Coronary artery (tissue), 2 donors: ENCODE measurements at regions not wholly inside any gene's neighbourhood (a gene's known extent, or its start where the extent isn't known, plus 50 kb on each side); places are given as distances from the start of the nearest gene placed in this dataset.

Experiments
- DNase-seq: peaks from one replicate; pipeline ENCODE4 v3.0.0-alpha.2; 2017; ENCODE audit warnings: low spot score
- H3K27ac ChIP-seq, 2 donors: fragments of 200-600 bp; sonication (generic); one replicate each; pipeline ENCODE4 v1.5.1; 2016 to 2019
- H3K4me3 ChIP-seq: fragments of 200-600 bp; sonication (generic); 2 replicates; pipeline ENCODE4 v1.5.1; 2016; ENCODE audit warnings: mild to moderate bottlenecking, moderate library complexity
- TF ChIP-seq, protein P1 (sequence below): fragments of 200-600 bp; sonication (generic); IDR thresholded peaks from one replicate; pipeline ENCODE4 v1.5.1; 2019; ENCODE audit warnings: antibody characterized with exemption

DNA sequence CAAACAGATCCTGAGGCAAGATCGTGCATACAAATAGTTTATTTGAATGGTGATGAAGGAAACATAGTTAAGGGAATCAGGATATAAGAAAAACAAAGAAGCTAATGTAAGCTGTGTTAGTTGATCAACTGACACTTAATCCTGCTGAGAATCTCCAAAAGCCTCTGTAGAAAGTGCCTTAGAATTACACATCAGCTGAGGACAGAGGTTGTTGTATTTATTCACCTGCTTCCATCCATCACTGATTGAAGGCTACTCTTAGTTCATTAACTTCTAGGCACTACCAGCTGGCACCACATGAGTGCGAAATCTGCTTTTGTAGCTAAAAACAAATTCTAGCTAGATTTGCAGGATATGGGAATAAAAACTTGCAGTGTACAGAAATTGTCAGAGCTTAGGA, 1082.0 kb upstream of the CNTN5 start:
- H3K27ac ChIP-seq, result no peak overlapping the region
- TF ChIP-seq, protein P1, sequence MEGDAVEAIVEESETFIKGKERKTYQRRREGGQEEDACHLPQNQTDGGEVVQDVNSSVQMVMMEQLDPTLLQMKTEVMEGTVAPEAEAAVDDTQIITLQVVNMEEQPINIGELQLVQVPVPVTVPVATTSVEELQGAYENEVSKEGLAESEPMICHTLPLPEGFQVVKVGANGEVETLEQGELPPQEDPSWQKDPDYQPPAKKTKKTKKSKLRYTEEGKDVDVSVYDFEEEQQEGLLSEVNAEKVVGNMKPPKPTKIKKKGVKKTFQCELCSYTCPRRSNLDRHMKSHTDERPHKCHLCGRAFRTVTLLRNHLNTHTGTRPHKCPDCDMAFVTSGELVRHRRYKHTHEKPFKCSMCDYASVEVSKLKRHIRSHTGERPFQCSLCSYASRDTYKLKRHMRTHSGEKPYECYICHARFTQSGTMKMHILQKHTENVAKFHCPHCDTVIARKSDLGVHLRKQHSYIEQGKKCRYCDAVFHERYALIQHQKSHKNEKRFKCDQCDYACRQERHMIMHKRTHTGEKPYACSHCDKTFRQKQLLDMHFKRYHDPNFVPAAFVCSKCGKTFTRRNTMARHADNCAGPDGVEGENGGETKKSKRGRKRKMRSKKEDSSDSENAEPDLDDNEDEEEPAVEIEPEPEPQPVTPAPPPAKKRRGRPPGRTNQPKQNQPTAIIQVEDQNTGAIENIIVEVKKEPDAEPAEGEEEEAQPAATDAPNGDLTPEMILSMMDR, result no peak
- no peak for DNase-seq
- H3K4me3 ChIP-seq, result no peak overlapping the region

DNA sequence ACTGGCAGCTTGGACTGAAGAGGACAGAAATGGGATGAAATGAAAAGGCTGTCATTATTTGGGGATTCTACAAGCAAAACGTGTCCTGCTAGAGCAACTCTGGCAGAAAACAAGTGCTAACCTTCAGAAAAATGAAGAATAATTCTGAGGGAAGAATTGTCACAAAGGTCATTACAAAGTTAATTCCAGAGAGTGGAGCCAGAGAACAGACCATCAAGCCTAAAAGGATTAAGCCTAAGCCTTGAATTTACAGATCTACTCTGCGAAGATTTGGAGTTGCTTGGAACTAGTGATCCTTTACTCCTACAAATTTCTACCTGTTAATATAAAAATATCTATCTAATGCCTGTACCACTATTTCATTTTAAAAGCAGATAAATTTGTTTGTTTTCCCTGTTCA, 1077.3 kb upstream of the CNTN5 start:
- DNase-seq, result no peak
- no peak overlapping the region for H3K27ac ChIP-seq
- TF ChIP-seq, protein P1, result no peak
- H3K4me3 ChIP-seq, result no peak overlapping the region

DNA sequence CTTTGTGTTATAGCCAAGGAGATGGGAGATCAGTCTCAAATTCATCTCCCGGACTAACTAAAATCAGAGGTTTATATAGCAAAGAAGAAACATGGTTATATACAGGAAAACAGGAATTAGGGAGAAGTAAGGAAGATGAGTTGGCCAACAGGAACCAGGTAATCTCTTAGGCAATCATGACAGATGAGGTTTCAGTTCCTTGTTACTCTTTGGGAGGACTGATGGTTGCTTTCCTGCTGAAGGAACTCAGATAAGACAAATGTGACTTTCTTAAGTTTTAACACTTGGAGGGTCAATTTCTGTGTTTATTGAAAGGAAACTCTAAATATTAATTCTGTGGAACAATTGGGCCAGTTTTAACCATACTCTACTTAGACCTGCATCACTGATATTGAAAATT, 1072.0 kb upstream of the CNTN5 start:
- Histone ChIP-seq H3K4me3 (no peak overlapping the region), H3K27ac (no peak overlapping the region)
- TF ChIP-seq, protein P1, result no peak
- DNase-seq, result no peak

DNA sequence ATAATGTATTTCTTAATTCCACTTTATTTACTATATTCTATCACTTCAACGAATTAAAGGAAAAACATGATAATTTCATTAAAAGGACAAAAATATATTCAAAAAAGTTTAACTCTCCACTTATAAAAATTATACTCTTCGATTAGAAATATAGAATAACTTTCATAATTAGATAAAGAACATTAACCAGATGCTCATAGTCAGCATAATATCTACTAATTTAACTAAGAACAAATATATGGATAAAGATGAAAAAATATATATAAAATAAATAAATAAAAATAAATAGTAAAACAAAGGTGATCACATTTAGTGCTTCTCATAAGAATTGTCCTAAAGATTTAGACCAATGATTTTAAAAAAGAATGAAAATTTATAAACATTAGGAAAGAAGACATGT, 1065.2 kb upstream of the CNTN5 start:
- DNase-seq, result no peak
- no peak overlapping the region for H3K4me3 ChIP-seq
- no peak overlapping the region for H3K27ac ChIP-seq
- TF ChIP-seq, protein P1, result no peak

DNA sequence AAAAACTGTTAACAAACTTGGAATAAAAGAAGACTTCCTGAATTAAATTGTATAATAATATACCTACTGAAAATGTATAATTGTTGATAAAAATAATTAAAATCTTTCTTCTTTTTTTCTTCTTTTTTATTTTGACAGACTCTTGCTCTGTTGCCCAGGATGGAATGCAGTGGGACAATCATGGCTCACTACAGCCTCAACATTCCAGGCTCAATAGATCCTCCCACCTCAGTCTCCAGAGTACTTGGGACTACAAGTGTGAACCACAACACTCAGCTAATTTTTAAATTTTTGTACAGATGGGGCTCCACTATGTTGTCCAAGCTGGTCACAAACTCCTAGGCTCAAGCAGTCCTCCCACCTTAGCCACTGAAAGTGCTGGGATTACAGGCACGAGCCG, 1063.8 kb upstream of the CNTN5 start:
- no peak for DNase-seq
- H3K27ac ChIP-seq, result no peak overlapping the region
- TF ChIP-seq, protein P1, result no peak
- no peak overlapping the region for H3K4me3 ChIP-seq

DNA sequence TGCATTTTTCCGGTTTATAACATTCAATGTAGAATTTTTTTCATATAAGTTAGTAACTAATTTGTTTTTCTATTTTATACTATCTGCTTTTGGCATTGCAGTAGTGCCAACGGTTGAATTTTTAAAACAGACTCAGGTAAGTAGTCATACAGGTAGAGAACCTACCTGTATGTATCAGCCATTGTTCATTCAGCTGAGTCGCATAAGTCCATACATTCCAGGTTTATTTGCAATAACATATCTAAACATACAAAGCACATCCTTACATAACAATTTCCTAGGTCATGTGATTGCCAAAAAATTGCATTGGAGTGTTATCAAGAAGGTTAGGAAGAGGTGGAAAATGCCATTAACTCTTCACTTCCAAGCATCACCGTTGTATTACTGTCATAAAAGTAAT, 1059.3 kb upstream of the CNTN5 start:
- Histone ChIP-seq H3K4me3 (no peak overlapping the region), H3K27ac (no peak overlapping the region)
- TF ChIP-seq, protein P1, result no peak
- DNase-seq, result no peak

DNA sequence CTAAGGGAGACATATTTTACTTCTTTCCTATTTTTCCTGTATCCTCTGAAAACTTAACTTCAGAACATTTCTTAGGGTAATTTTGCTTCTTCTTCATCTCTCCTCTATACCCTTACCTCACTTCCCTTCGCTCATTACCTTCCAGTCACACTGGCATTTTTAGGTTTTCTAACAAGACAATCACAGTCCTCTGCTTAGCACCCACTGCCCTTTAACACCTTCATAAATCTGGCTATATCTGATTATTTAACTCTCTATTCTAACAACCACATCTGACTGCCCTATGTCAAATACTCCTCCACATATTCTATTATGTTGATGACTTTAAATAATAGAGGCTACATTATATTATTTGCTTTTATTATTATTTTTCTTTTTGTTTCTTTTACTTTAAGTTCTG, 1058.0 kb upstream of the CNTN5 start:
- Histone ChIP-seq H3K4me3 (no peak overlapping the region), H3K27ac (no peak overlapping the region)
- no peak for DNase-seq
- TF ChIP-seq, protein P1, result no peak
